ENCODE measurements at regions not wholly inside any gene's neighbourhood (a gene's known extent, or its start where the extent isn't known, plus 50 kb on each side); places are given as distances from the start of the nearest gene placed in this dataset.
A peak's percentile ranks its signal among the peaks of the same experiment; 100 is the strongest.

GRCh38 chr2:82792316-82792715, 1666.8 kb downstream of the SUCLG1 start:
- Histone ChIP-seq H3K9me3 (no peaks in the 10 kb centered on the region), H3K4me3 (no peak overlapping the region), H3K4me1 (peaks cover 6% of the 10 kb centered on the region; the same call in 1 of the 3 replicates), H3K27ac (no peak overlapping the region), H3K4me2 (no peak overlapping the region)
- TF ChIP-seq RNF2 (IDR thresholded peaks at IDR 0.05; ENCODE audit: borderline replicate concordance, low read depth) (no peak), HMGXB4 (CRISPR knock-in tag; IDR thresholded peaks at IDR 0.05; ENCODE audit: borderline replicate concordance) (no peak), E2F6 (IDR thresholded peaks at IDR 0.05; ENCODE audit: borderline replicate concordance, low read depth) (no peak), PBX3 (IDR thresholded peaks at IDR 0.05) (no peak), FOSB (CRISPR knock-in tag; IDR thresholded peaks at IDR 0.05) (no peak), KDM1A (IDR thresholded peaks at IDR 0.05; ENCODE audit: low read depth) (no peak), FOXS1 (CRISPR knock-in tag; IDR thresholded peaks at IDR 0.05) (no peak), GATA3 (IDR thresholded peaks at IDR 0.05; ENCODE audit: borderline replicate concordance) (no peak), MYC (IDR thresholded peaks at IDR 0.05; ENCODE audit: borderline replicate concordance, low read length) (no peak), CEBPB (IDR thresholded peaks at IDR 0.05) (no peak), FOSL2 (IDR thresholded peaks at IDR 0.05) (no peak), FOSL2 (CRISPR knock-in tag; IDR thresholded peaks at IDR 0.05) (no peak), RAD21 (conservative IDR thresholded peaks at IDR 0.05 in 1 of 2, IDR thresholded peaks at IDR 0.05 in 1 of 2) (no peak)
- no peak for FAIRE-seq
- ATAC-seq: no peak
- ChIA-PET CTCF (no interaction called here), POLR2A (no interaction called here)
- no peak for DNase-seq (ENCODE audit: low read depth in 1 of 2, low spot score in 1 of 2)
- 49% methylated on average over 5 of the region's 5 CpGs for WGBS (ENCODE audit: missing lambda C conversion rate)

- Histone ChIP-seq H3K4me2 (peak overlapping the region; percentile 43), H3K9me3 (no peaks in the 10 kb centered on the region), H3K4me1 (no peaks in the 10 kb centered on the region; the same call in 2 of the 3 replicates), H3K4me3 (no peak overlapping the region), H3K27ac (peak overlapping the region in 1 of 2 experiments; percentile 3; a peak in 2 of 6 replicates)
- CTCF ChIA-PET: interaction anchor here (1.0 kb wide), 1 partner anchor 10 kb away, joined by 3 read pairs; no protein-coding TSS in a partner anchor
- TF ChIP-seq BHLHE40 (IDR thresholded peaks at IDR 0.05; ENCODE audit: low read depth, low read length): no peak
- no peak for TF ChIP-seq POLR2AphosphoS2 (conservative IDR thresholded peaks at IDR 0.05; ENCODE audit: low read length)
- TF ChIP-seq MAX (IDR thresholded peaks at IDR 0.05): 0 out of 2 replicates have a peak, but pooled peaks have one; percentile 24
- WGBS (ENCODE audit: missing lambda C conversion rate): 11% methylated on average over 16 of the region's 16 CpGs
- peak; percentile 68 to 74 for ATAC-seq
- FAIRE-seq: no peak
- POLR2A ChIA-PET: no interaction called here
- peak in 1 of 2 experiments; percentile 13 for DNase-seq (ENCODE audit: low read depth in 1 of 2, low spot score in 1 of 2)
Measured at GRCh38 chr2:82790206-82791021, 1668.7 kb downstream of the SUCLG1 start.

- 17% methylated on average over 2 of the region's 2 CpGs for WGBS (ENCODE audit: missing lambda C conversion rate)
- TF ChIP-seq HOXA7 (CRISPR knock-in tag; IDR thresholded peaks at IDR 0.05) (no peak), TFCP2L1 (CRISPR knock-in tag; IDR thresholded peaks at IDR 0.05) (no peak), HDAC2 (IDR thresholded peaks at IDR 0.05) (no peak), MAZ (IDR thresholded peaks at IDR 0.05; ENCODE audit: borderline replicate concordance, low read depth, low read length) (no peak), ZC3H11A (IDR thresholded peaks at IDR 0.05) (no peak), KDM5A (IDR thresholded peaks at IDR 0.05) (no peak), E2F6 (IDR thresholded peaks at IDR 0.05; ENCODE audit: borderline replicate concordance, low read depth) (no peak), CHD2 (IDR thresholded peaks at IDR 0.05; ENCODE audit: low read length, partially characterized antibody) (no peak), HES2 (IDR thresholded peaks at IDR 0.05) (no peak), ZNF302 (CRISPR knock-in tag; IDR thresholded peaks at IDR 0.05) (no peak)
- no peaks in the 10 kb centered on the region for H3K4me1 ChIP-seq
- CTCF ChIA-PET: no interaction called here
- H3K9me3 ChIP-seq: no peaks in the 10 kb centered on the region
- no peak overlapping the region for H3K4me3 ChIP-seq
- DNase-seq (ENCODE audit: low read depth in 1 of 2, low spot score in 1 of 2): no peak
- H3K4me2 ChIP-seq: peak overlapping the region; percentile 43
- ATAC-seq: peak; percentile 50 to 56; a peak in 3 of 6 replicates
- no peak overlapping the region for H3K27ac ChIP-seq
- FAIRE-seq: no peak
- POLR2A ChIA-PET: no interaction called here
Measured at GRCh38 chr2:82789851-82790205, 1669.3 kb downstream of the SUCLG1 start.
